ENCODE measurements at regions not wholly inside any gene's neighbourhood (a gene's known extent, or its start where the extent isn't known, plus 50 kb on each side); places are given as distances from the start of the nearest gene placed in this dataset.

GRCh38 chr4:23438764-23439163 lies 451.1 kb downstream of the PPARGC1A start:
- no peak for DNase-seq (ENCODE audit: low read depth, low spot score)
- H3K4me3 ChIP-seq (ENCODE audit: low read depth, low read length), result no peak overlapping the region
- POLR2A ChIA-PET, result no interaction called here
- CTCF ChIA-PET, result no interaction called here
- no peak for TF ChIP-seq CTCF (IDR thresholded peaks at IDR 0.05; ENCODE audit: insufficient read depth, low read length, missing control alignments)

GRCh38 chr4:23429497-23429896 lies 460.4 kb downstream of the PPARGC1A start:
- no peak overlapping the region for H3K4me3 ChIP-seq (ENCODE audit: low read depth, low read length)
- TF ChIP-seq CTCF (IDR thresholded peaks at IDR 0.05; ENCODE audit: insufficient read depth, low read length, missing control alignments), result no peak
- POLR2A ChIA-PET, result no interaction called here
- CTCF ChIA-PET, result no interaction called here
- no peak for DNase-seq (ENCODE audit: low read depth, low spot score)

- no peak overlapping the region for H3K4me3 ChIP-seq (ENCODE audit: low read depth, low read length)
- CTCF ChIA-PET, result no interaction called here
- no peak for TF ChIP-seq CTCF (IDR thresholded peaks at IDR 0.05; ENCODE audit: insufficient read depth, low read length, missing control alignments)
These were observed 464.3 kb downstream of the PPARGC1A start for GRCh38 chr4:23425570-23425969.

GRCh38 chr4:23423540-23423939 lies 466.3 kb downstream of the PPARGC1A start:
- POLR2A ChIA-PET, result no interaction called here

More at GRCh38 chr4:23425570-23425969, 464.3 kb downstream of the PPARGC1A start:
- POLR2A ChIA-PET, result no interaction called here
- DNase-seq (ENCODE audit: low read depth, low spot score), result no peak

GRCh38 chr4:23422878-23423277 lies 467.0 kb downstream of the PPARGC1A start:
- CTCF ChIA-PET, result no interaction called here
- DNase-seq (ENCODE audit: low read depth, low spot score), result no peak
- no peak overlapping the region for H3K4me3 ChIP-seq (ENCODE audit: low read depth, low read length)
- TF ChIP-seq CTCF (IDR thresholded peaks at IDR 0.05; ENCODE audit: insufficient read depth, low read length, missing control alignments), result no peak
- POLR2A ChIA-PET, result no interaction called here

More at GRCh38 chr4:23423540-23423939, 466.3 kb downstream of the PPARGC1A start:
- CTCF ChIA-PET, result no interaction called here
- TF ChIP-seq CTCF (IDR thresholded peaks at IDR 0.05; ENCODE audit: insufficient read depth, low read length, missing control alignments), result no peak
- DNase-seq (ENCODE audit: low read depth, low spot score), result no peak
- H3K4me3 ChIP-seq (ENCODE audit: low read depth, low read length), result no peak overlapping the region

GRCh38 chr4:23413631-23414030 lies 476.2 kb downstream of the PPARGC1A start:
- H3K4me3 ChIP-seq (ENCODE audit: low read depth, low read length), result no peak overlapping the region
- ChIA-PET POLR2A (no interaction called here), CTCF (no interaction called here)
- no peak for DNase-seq (ENCODE audit: low read depth, low spot score)
- TF ChIP-seq CTCF (IDR thresholded peaks at IDR 0.05; ENCODE audit: insufficient read depth, low read length, missing control alignments), result no peak

Measured in AG04449 (cell line).